ENCODE measurements at regions not wholly inside any gene's neighbourhood (a gene's known extent, or its start where the extent isn't known, plus 50 kb on each side); places are given as distances from the start of the nearest gene placed in this dataset.
"Not testable (repeated sequence)": the region's sequence is repeated elsewhere in the genome, so short reads cannot be mapped to it uniquely, and the experiment has no call there.

- Histone ChIP-seq H3K4me1 (ENCODE audit: control insufficient read depth, insufficient read depth, low read length) (no peaks in the 10 kb centered on the region), H3K36me3 (ENCODE audit: control insufficient read depth, insufficient read depth, low read length) (no peaks in the 10 kb centered on the region), H3K9ac (ENCODE audit: low read length) (no peak overlapping the region), H3K4me3 (ENCODE audit: low read depth, low read length) (no peak overlapping the region), H3K27me3 (ENCODE audit: control insufficient read depth, insufficient read depth, low read length) (no peaks in the 10 kb centered on the region), H3K9me3 (ENCODE audit: control insufficient read depth, insufficient read depth, low read depth, low read length) (no peaks in the 10 kb centered on the region), H3K27ac (ENCODE audit: low read depth, low read length) (no peak overlapping the region)
These were observed 221.0 kb upstream of the CBLB start for GRCh38 chr3:106089806-106090205.

DNA sequence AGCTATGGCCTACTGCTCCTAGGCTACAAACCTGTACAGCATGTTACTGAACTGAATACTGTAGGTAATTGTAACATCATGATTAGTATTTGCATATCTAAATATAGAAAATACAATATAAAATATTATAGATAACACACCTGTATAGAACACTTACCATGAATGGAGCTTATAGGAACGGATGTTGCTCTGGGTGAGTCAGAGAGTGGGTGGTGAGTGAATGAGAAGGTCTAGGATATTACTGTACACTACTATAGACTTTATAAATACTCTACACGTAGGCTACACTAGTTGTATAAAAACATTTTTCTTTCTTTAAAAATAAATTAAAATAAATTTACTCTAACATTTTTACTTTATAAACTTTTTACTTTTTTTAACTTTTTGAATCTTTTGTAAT, 224.0 kb upstream of the CBLB start:
- H3K27ac ChIP-seq (ENCODE audit: low read depth, low read length), result no peak overlapping the region
- no peaks in the 10 kb centered on the region for H3K36me3 ChIP-seq (ENCODE audit: control insufficient read depth, insufficient read depth, low read length)
- H3K27me3 ChIP-seq (ENCODE audit: control insufficient read depth, insufficient read depth, low read length), result no peaks in the 10 kb centered on the region
- H3K4me3 ChIP-seq (ENCODE audit: low read depth, low read length), result no peak overlapping the region
- H3K4me1 ChIP-seq (ENCODE audit: control insufficient read depth, insufficient read depth, low read length), result no peaks in the 10 kb centered on the region
- no peak overlapping the region for H3K9ac ChIP-seq (ENCODE audit: low read length)
- no peaks in the 10 kb centered on the region for H3K9me3 ChIP-seq (ENCODE audit: control insufficient read depth, insufficient read depth, low read depth, low read length)

DNA sequence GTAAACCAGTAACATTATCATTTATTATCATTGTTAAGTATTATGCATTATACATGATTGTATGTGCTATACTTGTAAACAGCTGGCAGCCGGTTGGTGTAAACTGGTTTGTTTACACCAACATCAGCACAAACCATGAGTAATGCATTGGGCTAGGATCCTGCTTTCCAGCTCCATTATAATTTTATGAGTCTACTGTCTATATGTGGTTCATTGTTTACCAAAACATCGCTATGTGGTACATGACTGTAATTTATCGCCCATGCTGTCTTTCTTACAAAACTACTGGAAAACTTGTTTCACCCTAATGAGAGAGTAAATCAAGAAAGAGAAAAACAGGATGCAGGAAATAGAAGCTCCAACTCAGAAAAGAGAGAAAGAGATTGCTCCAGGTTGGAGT, 224.8 kb upstream of the CBLB start:
- H3K36me3 ChIP-seq (ENCODE audit: control insufficient read depth, insufficient read depth, low read length), result no peaks in the 10 kb centered on the region

GRCh38 chr3:106097817-106098435, 229.1 kb upstream of the CBLB start:
- H3K27ac ChIP-seq (ENCODE audit: low read depth, low read length), result no peak overlapping the region
- no peak overlapping the region for H3K4me3 ChIP-seq (ENCODE audit: low read depth, low read length)
- no peaks in the 10 kb centered on the region for H3K9me3 ChIP-seq (ENCODE audit: control insufficient read depth, insufficient read depth, low read depth, low read length)
- H3K4me1 ChIP-seq (ENCODE audit: control insufficient read depth, insufficient read depth, low read length), result no peaks in the 10 kb centered on the region
- no peaks in the 10 kb centered on the region for H3K36me3 ChIP-seq (ENCODE audit: control insufficient read depth, insufficient read depth, low read length)
- H3K27me3 ChIP-seq (ENCODE audit: control insufficient read depth, insufficient read depth, low read length), result no peaks in the 10 kb centered on the region
- no peak overlapping the region for H3K9ac ChIP-seq (ENCODE audit: low read length)

More for the DNA sequence above, 224.8 kb upstream of the CBLB start:
- H3K27ac ChIP-seq (ENCODE audit: low read depth, low read length), result no peak overlapping the region
- H3K4me3 ChIP-seq (ENCODE audit: low read depth, low read length), result no peak overlapping the region
- no peaks in the 10 kb centered on the region for H3K9me3 ChIP-seq (ENCODE audit: control insufficient read depth, insufficient read depth, low read depth, low read length)
- H3K4me1 ChIP-seq (ENCODE audit: control insufficient read depth, insufficient read depth, low read length), result no peaks in the 10 kb centered on the region
- H3K27me3 ChIP-seq (ENCODE audit: control insufficient read depth, insufficient read depth, low read length), result no peaks in the 10 kb centered on the region
- no peak overlapping the region for H3K9ac ChIP-seq (ENCODE audit: low read length)

DNA sequence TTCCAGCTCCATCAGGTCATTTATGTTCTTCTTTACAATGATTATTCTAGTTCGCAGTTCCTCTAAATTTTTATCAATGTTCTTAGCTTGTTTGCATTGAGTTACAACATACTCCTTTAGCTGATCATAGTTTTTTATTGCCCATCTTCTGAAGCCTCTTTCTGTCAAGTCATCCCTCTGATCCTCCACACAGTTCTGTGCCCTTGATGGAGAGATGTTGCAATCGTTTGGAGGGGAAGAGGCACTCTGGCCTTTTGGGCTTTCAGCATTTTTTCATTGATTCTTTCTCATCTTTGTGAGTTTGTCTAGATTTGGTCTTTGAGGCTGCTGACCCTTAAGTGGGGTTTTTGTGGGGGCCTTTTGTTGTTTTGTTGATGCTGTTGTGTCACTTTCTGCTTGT, 234.6 kb upstream of the CBLB start:
- H3K4me1 ChIP-seq (ENCODE audit: control insufficient read depth, insufficient read depth, low read length), result no peaks in the 10 kb centered on the region
- no peaks in the 10 kb centered on the region for H3K36me3 ChIP-seq (ENCODE audit: control insufficient read depth, insufficient read depth, low read length)
- no peaks in the 10 kb centered on the region for H3K27me3 ChIP-seq (ENCODE audit: control insufficient read depth, insufficient read depth, low read length)
- no peak overlapping the region for H3K4me3 ChIP-seq (ENCODE audit: low read depth, low read length)
- H3K27ac ChIP-seq (ENCODE audit: low read depth, low read length), result no peak overlapping the region
- H3K9me3 ChIP-seq (ENCODE audit: control insufficient read depth, insufficient read depth, low read depth, low read length), result 0 out of 2 replicates have a peak, but pooled peaks cover 3% of the 10 kb centered on the region
- H3K9ac ChIP-seq (ENCODE audit: low read length), result no peak overlapping the region

- Histone ChIP-seq H3K27me3 (ENCODE audit: control insufficient read depth, insufficient read depth, low read length) (no peaks in the 10 kb centered on the region), H3K9me3 (ENCODE audit: control insufficient read depth, insufficient read depth, low read depth, low read length) (0 out of 2 replicates have a peak, but pooled peaks cover 3% of the 10 kb centered on the region), H3K9ac (ENCODE audit: low read length) (no peak overlapping the region), H3K4me3 (ENCODE audit: low read depth, low read length) (no peak overlapping the region), H3K4me1 (ENCODE audit: control insufficient read depth, insufficient read depth, low read length) (no peaks in the 10 kb centered on the region), H3K36me3 (ENCODE audit: control insufficient read depth, insufficient read depth, low read length) (no peaks in the 10 kb centered on the region), H3K27ac (ENCODE audit: low read depth, low read length) (no peak overlapping the region)
These were observed 235.3 kb upstream of the CBLB start for GRCh38 chr3:106104078-106104477.

DNA sequence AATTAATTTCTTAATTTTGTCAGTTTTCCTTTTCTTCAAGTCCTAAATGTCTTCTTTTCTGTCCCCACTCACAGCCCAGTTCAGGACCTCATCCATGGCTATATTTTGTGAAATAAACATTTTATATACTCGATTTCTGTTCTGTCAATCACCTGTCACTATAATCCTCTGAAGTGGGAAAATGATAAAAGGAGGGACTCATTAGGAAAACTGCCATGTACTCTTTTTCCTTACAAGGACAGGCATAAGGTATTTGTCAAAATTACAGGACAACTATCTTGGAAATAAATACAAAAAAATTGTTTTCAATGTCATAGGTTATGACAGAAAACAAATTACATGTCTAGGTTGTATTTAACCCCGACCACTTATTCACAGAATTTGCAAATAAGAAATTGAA, 240.1 kb upstream of the CBLB start:
- H3K36me3 ChIP-seq (ENCODE audit: control insufficient read depth, insufficient read depth, low read length), result no peaks in the 10 kb centered on the region
- no peak overlapping the region for H3K4me3 ChIP-seq (ENCODE audit: low read depth, low read length)
- H3K9ac ChIP-seq (ENCODE audit: low read length), result no peak overlapping the region
- no peaks in the 10 kb centered on the region for H3K4me1 ChIP-seq (ENCODE audit: control insufficient read depth, insufficient read depth, low read length)
- H3K27me3 ChIP-seq (ENCODE audit: control insufficient read depth, insufficient read depth, low read length), result no peaks in the 10 kb centered on the region
- peaks cover 9% of the 10 kb centered on the region for H3K9me3 ChIP-seq (ENCODE audit: control insufficient read depth, insufficient read depth, low read depth, low read length)
- H3K27ac ChIP-seq (ENCODE audit: low read depth, low read length), result no peak overlapping the region

- H3K4me1 ChIP-seq (ENCODE audit: control insufficient read depth, insufficient read depth, low read length); H3K36me3 ChIP-seq (ENCODE audit: control insufficient read depth, insufficient read depth, low read length); H3K27ac ChIP-seq (ENCODE audit: low read depth, low read length); H3K9me3 ChIP-seq (ENCODE audit: control insufficient read depth, insufficient read depth, low read depth, low read length); H3K9ac ChIP-seq (ENCODE audit: low read length); H3K4me3 ChIP-seq (ENCODE audit: low read depth, low read length); H3K27me3 ChIP-seq (ENCODE audit: control insufficient read depth, insufficient read depth, low read length): not testable (repeated sequence)
These were observed 243.7 kb upstream of the CBLB start for GRCh38 chr3:106112561-106112960.

- Histone ChIP-seq H3K27ac (ENCODE audit: low read depth, low read length) (no peak overlapping the region), H3K4me1 (ENCODE audit: control insufficient read depth, insufficient read depth, low read length) (no peaks in the 10 kb centered on the region), H3K27me3 (ENCODE audit: control insufficient read depth, insufficient read depth, low read length) (no peaks in the 10 kb centered on the region), H3K4me3 (ENCODE audit: low read depth, low read length) (no peak overlapping the region), H3K36me3 (ENCODE audit: control insufficient read depth, insufficient read depth, low read length) (no peaks in the 10 kb centered on the region), H3K9ac (ENCODE audit: low read length) (no peak overlapping the region), H3K9me3 (ENCODE audit: control insufficient read depth, insufficient read depth, low read depth, low read length) (peaks cover 6% of the 10 kb centered on the region)
These were observed 244.9 kb upstream of the CBLB start for GRCh38 chr3:106113747-106114146.

DNA sequence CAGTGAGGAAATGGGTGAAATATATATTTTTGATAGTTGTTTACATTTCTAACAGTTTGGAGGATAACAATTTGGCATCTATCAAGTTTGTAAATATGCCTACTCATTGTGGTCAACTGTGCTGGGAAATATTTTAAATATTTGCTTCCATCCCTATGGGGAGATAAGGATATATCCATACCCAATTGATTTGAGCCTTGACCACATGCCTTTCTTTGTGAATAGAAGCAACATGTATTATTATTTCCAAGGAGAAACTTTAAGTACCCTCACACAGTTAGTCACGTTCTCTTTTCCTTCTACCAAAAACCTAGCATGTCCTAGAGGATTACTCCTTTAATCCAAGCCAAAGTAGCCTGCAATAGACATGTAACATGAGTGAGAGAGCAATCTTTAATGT, 245.4 kb upstream of the CBLB start:
- Histone ChIP-seq H3K9me3 (ENCODE audit: control insufficient read depth, insufficient read depth, low read depth, low read length) (peaks cover 6% of the 10 kb centered on the region), H3K9ac (ENCODE audit: low read length) (no peak overlapping the region), H3K4me1 (ENCODE audit: control insufficient read depth, insufficient read depth, low read length) (no peaks in the 10 kb centered on the region), H3K27me3 (ENCODE audit: control insufficient read depth, insufficient read depth, low read length) (no peaks in the 10 kb centered on the region), H3K4me3 (ENCODE audit: low read depth, low read length) (no peak overlapping the region), H3K36me3 (ENCODE audit: control insufficient read depth, insufficient read depth, low read length) (no peaks in the 10 kb centered on the region), H3K27ac (ENCODE audit: low read depth, low read length) (no peak overlapping the region)

DNA sequence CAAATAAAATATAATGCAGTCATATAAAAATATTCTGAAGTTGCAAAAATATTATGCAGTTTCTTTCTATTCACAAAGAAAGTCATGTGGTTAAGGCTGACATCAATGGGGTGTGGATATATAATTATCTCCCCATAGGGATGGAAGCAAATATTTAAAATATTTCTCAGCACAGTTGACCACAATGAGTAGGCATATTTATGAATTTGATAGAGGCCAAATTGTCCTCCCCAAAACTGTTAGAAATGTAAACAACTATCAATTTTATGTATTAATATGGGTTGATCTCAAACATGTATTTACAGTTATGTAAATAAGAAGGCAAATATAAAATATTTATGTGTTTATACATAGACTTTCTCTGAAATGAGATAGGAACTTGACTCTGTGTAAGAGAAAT, 246.0 kb upstream of the CBLB start:
- H3K4me1 ChIP-seq (ENCODE audit: control insufficient read depth, insufficient read depth, low read length), result no peaks in the 10 kb centered on the region
- H3K27ac ChIP-seq (ENCODE audit: low read depth, low read length), result no peak overlapping the region
- H3K9me3 ChIP-seq (ENCODE audit: control insufficient read depth, insufficient read depth, low read depth, low read length), result peaks cover 6% of the 10 kb centered on the region
- no peak overlapping the region for H3K4me3 ChIP-seq (ENCODE audit: low read depth, low read length)
- H3K36me3 ChIP-seq (ENCODE audit: control insufficient read depth, insufficient read depth, low read length), result no peaks in the 10 kb centered on the region
- H3K9ac ChIP-seq (ENCODE audit: low read length), result no peak overlapping the region
- H3K27me3 ChIP-seq (ENCODE audit: control insufficient read depth, insufficient read depth, low read length), result no peaks in the 10 kb centered on the region

DNA sequence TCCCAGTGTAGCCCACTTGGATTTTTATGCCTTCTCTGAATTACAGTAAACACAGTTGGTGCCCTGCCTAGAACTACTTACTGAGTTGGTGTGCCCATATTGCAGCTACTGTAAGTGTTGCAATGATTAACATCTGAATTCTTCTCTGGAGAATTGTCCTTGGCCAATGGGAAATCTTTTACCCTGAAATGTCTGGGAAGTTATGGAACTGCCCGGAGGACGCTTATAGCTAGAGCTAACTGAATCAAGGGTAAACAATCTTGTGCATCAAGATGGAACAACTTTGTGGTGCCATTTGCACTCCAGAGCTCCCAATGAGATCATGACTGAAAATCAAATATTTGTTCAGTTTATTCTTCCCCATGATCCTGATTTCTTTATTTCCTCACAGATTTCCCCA, 246.7 kb upstream of the CBLB start:
- Histone ChIP-seq H3K27ac (ENCODE audit: low read depth, low read length) (no peak overlapping the region), H3K27me3 (ENCODE audit: control insufficient read depth, insufficient read depth, low read length) (no peaks in the 10 kb centered on the region), H3K9ac (ENCODE audit: low read length) (no peak overlapping the region), H3K4me3 (ENCODE audit: low read depth, low read length) (no peak overlapping the region), H3K4me1 (ENCODE audit: control insufficient read depth, insufficient read depth, low read length) (no peaks in the 10 kb centered on the region), H3K36me3 (ENCODE audit: control insufficient read depth, insufficient read depth, low read length) (no peaks in the 10 kb centered on the region), H3K9me3 (ENCODE audit: control insufficient read depth, insufficient read depth, low read depth, low read length) (peaks cover 6% of the 10 kb centered on the region)

Data from HUES6 (cell line).